ENCODE measurements at regions not wholly inside any gene's neighbourhood (a gene's known extent, or its start where the extent isn't known, plus 50 kb on each side); places are given as distances from the start of the nearest gene placed in this dataset.

DNA sequence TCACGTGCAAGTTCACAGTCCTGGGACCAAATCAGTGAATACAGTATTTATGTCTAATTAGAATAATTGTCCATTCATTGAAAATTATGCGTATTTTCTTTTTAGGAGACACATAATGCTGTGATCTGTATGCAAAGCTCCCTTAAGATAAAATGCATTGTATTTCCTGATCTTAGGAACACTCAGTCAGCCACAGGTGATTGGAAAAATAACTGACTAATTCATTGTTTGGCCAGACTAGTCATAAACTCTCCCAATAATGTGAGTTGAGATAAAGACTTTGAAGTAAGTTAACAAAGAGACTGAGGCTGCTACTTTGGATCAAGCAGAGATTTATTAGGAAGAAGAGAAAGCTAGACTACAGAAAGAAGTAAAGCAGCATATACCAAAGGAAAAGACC lies 182.2 kb downstream of the GNAI1 start:
- TF ChIP-seq, protein P1, sequence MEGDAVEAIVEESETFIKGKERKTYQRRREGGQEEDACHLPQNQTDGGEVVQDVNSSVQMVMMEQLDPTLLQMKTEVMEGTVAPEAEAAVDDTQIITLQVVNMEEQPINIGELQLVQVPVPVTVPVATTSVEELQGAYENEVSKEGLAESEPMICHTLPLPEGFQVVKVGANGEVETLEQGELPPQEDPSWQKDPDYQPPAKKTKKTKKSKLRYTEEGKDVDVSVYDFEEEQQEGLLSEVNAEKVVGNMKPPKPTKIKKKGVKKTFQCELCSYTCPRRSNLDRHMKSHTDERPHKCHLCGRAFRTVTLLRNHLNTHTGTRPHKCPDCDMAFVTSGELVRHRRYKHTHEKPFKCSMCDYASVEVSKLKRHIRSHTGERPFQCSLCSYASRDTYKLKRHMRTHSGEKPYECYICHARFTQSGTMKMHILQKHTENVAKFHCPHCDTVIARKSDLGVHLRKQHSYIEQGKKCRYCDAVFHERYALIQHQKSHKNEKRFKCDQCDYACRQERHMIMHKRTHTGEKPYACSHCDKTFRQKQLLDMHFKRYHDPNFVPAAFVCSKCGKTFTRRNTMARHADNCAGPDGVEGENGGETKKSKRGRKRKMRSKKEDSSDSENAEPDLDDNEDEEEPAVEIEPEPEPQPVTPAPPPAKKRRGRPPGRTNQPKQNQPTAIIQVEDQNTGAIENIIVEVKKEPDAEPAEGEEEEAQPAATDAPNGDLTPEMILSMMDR (IDR thresholded peaks at IDR 0.05; ENCODE audit: borderline replicate concordance, extremely low read depth, low read length, poor library complexity, severe bottlenecking), result no peak
- TF ChIP-seq EZH2 (IDR thresholded peaks at IDR 0.05; ENCODE audit: borderline replicate concordance, low read depth, low read length, severe bottlenecking), result no peak
